Astrocyte of the spinal cord (primary cell): ENCODE measurements at regions not wholly inside any gene's neighbourhood (a gene's known extent, or its start where the extent isn't known, plus 50 kb on each side); places are given as distances from the start of the nearest gene placed in this dataset.
"Not testable (repeated sequence)": the region's sequence is repeated elsewhere in the genome, so short reads cannot be mapped to it uniquely, and the experiment has no call there.

Source experiments
- DNase-seq: peaks from one replicate; pipeline ENCODE4 v3.0.0; 2011; ENCODE audit warnings: low read depth, low spot score
- H3K4me3 ChIP-seq: 2 replicates; pipeline ENCODE4 v1.5.1; 2011; ENCODE audit warnings: low read depth, mild to moderate bottlenecking, low read length, moderate library complexity
- CTCF ChIP-seq: IDR thresholded peaks from 2 replicates; pipeline ENCODE4 v1.5.1; 2012; ENCODE audit warnings: low read depth, mild to moderate bottlenecking, low read length, inconsistent platforms
- in situ Hi-C: cut with HindIII; loops from 2 replicates; pipeline ENCODE4 v1.10.0; 2017; ENCODE audit warnings: low sequenced_read_pairs

DNA sequence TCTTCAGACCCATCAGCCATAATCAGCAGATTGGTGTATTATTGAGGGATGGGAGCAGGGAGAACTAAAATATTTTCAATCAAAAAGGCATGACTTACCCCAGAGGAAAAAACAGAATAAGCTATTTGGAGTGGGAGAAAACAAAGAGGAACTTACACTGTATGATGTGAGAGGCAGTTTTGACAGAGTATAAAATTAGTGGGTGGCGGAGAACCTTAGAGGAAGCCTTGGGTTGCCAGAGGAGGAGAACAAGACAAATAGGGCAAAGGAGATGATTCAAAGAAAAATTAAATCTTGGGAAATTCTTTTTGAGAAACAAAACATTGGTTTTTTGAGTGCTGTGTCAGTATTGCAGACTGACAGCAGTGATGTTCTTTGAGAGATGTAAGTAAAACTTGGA lies 285.0 kb downstream of the C11orf87 start:
- H3K4me3 ChIP-seq, result no peak overlapping the region
- DNase-seq, result no peak
- in situ Hi-C loops, result no loop called here
- no peak for TF ChIP-seq CTCF

- DNase-seq, result no peak
- in situ Hi-C loops, result no loop called here
These were observed 285.4 kb downstream of the C11orf87 start for GRCh38 chr11:109707411-109707810.

GRCh38 chr11:109708184-109708583 lies 286.2 kb downstream of the C11orf87 start:
- in situ Hi-C loops, result no loop called here
- no peak for DNase-seq
- no peak overlapping the region for H3K4me3 ChIP-seq
- TF ChIP-seq CTCF, result no peak

More at GRCh38 chr11:109707411-109707810, 285.4 kb downstream of the C11orf87 start:
- no peak overlapping the region for H3K4me3 ChIP-seq
- no peak for TF ChIP-seq CTCF

GRCh38 chr11:109714444-109714843 lies 292.5 kb downstream of the C11orf87 start:
- in situ Hi-C loops, DNase-seq, H3K4me3 ChIP-seq: not testable (repeated sequence)

GRCh38 chr11:109715424-109715823 lies 293.4 kb downstream of the C11orf87 start:
- H3K4me3 ChIP-seq, in situ Hi-C loops, DNase-seq: not testable (repeated sequence)

GRCh38 chr11:109726061-109726460 lies 304.1 kb downstream of the C11orf87 start:
- TF ChIP-seq CTCF, result no peak
- no peak for DNase-seq
- no peak overlapping the region for H3K4me3 ChIP-seq
- in situ Hi-C loops, result no loop called here

GRCh38 chr11:109728056-109728455 lies 306.1 kb downstream of the C11orf87 start:
- in situ Hi-C loops, result no loop called here
- H3K4me3 ChIP-seq, result no peak overlapping the region
- DNase-seq, result no peak
- TF ChIP-seq CTCF, result no peak

- no peak for DNase-seq
- no peak overlapping the region for H3K4me3 ChIP-seq
- in situ Hi-C loops, result no loop called here
- TF ChIP-seq CTCF, result no peak
These were observed 307.8 kb downstream of the C11orf87 start for GRCh38 chr11:109729761-109730160.
